ENCODE measurements at regions not wholly inside any gene's neighbourhood (a gene's known extent, or its start where the extent isn't known, plus 50 kb on each side); places are given as distances from the start of the nearest gene placed in this dataset.
"Not testable (repeated sequence)": the region's sequence is repeated elsewhere in the genome, so short reads cannot be mapped to it uniquely, and the experiment has no call there.

- H3K9me3 Mint-ChIP-seq (ENCODE audit: low read depth) = peaks cover 12% of the 10 kb centered on the region
- CTCF ChIA-PET = no interaction called here
- H3K27me3 Mint-ChIP-seq = no peaks in the 10 kb centered on the region
- DNase-seq (no peak), ATAC-seq (no peak)
- no peak overlapping the region for H3K27ac Mint-ChIP-seq
- H3K4me1 Mint-ChIP-seq = no peaks in the 10 kb centered on the region
- H3K4me3 Mint-ChIP-seq = no peak overlapping the region
- no peaks in the 10 kb centered on the region for H3K36me3 Mint-ChIP-seq
These were observed 248.1 kb downstream of the ASXL3 start for GRCh38 chr18:33826151-33826550.

GRCh38 chr18:33821503-33821902 is 243.5 kb downstream of the ASXL3 start:
- DNase-seq (no peak), ATAC-seq (no peak)
- no peaks in the 10 kb centered on the region for H3K4me1 Mint-ChIP-seq
- no peak overlapping the region for H3K27ac Mint-ChIP-seq
- peaks cover 13% of the 10 kb centered on the region for H3K9me3 Mint-ChIP-seq (ENCODE audit: low read depth)
- H3K36me3 Mint-ChIP-seq = no peaks in the 10 kb centered on the region
- H3K27me3 Mint-ChIP-seq = no peaks in the 10 kb centered on the region
- H3K4me3 Mint-ChIP-seq = no peak overlapping the region
- CTCF ChIA-PET = no interaction called here

- no peak for DNase-seq
- Mint-ChIP-seq H3K9me3 (ENCODE audit: low read depth) (peaks cover 9% of the 10 kb centered on the region), H3K36me3 (no peaks in the 10 kb centered on the region), H3K4me1 (no peaks in the 10 kb centered on the region), H3K27ac (no peak overlapping the region), H3K4me3 (no peak overlapping the region), H3K27me3 (no peaks in the 10 kb centered on the region)
- CTCF ChIA-PET = no interaction called here
- no peak for ATAC-seq
These were observed 242.7 kb downstream of the ASXL3 start for GRCh38 chr18:33820517-33821371.

GRCh38 chr18:33819692-33820343 is 241.8 kb downstream of the ASXL3 start:
- H3K36me3 Mint-ChIP-seq; H3K27ac Mint-ChIP-seq; ATAC-seq; H3K27me3 Mint-ChIP-seq; H3K4me3 Mint-ChIP-seq; H3K4me1 Mint-ChIP-seq; H3K9me3 Mint-ChIP-seq (ENCODE audit: low read depth); DNase-seq; CTCF ChIA-PET: not testable (repeated sequence)

GRCh38 chr18:33818145-33818544 is 240.1 kb downstream of the ASXL3 start:
- Mint-ChIP-seq H3K4me1 (no peaks in the 10 kb centered on the region), H3K9me3 (ENCODE audit: low read depth) (peaks cover 7% of the 10 kb centered on the region), H3K4me3 (no peak overlapping the region), H3K27ac (no peak overlapping the region), H3K27me3 (no peaks in the 10 kb centered on the region), H3K36me3 (no peaks in the 10 kb centered on the region)
- CTCF ChIA-PET = no interaction called here
- DNase-seq (no peak), ATAC-seq (no peak)

- H3K27me3 Mint-ChIP-seq = no peaks in the 10 kb centered on the region
- no peaks in the 10 kb centered on the region for H3K36me3 Mint-ChIP-seq
- CTCF ChIA-PET = no interaction called here
- no peaks in the 10 kb centered on the region for H3K4me1 Mint-ChIP-seq
- no peak overlapping the region for H3K4me3 Mint-ChIP-seq
- H3K9me3 Mint-ChIP-seq (ENCODE audit: low read depth) = peaks cover 7% of the 10 kb centered on the region
- no peak overlapping the region for H3K27ac Mint-ChIP-seq
- DNase-seq (no peak), ATAC-seq (no peak)
These were observed 239.1 kb downstream of the ASXL3 start for GRCh38 chr18:33817096-33817495.

- Mint-ChIP-seq H3K4me1 (no peaks in the 10 kb centered on the region), H3K27ac (no peak overlapping the region), H3K9me3 (ENCODE audit: low read depth) (peaks cover 3% of the 10 kb centered on the region), H3K36me3 (no peaks in the 10 kb centered on the region), H3K27me3 (no peaks in the 10 kb centered on the region), H3K4me3 (no peak overlapping the region)
- ATAC-seq = no peak
- DNase-seq = no peak
- CTCF ChIA-PET = no interaction called here
These were observed 236.5 kb downstream of the ASXL3 start for GRCh38 chr18:33814546-33814945.

GRCh38 chr18:33812186-33812585 is 234.2 kb downstream of the ASXL3 start:
- H3K27me3 Mint-ChIP-seq = no peaks in the 10 kb centered on the region
- H3K36me3 Mint-ChIP-seq = no peaks in the 10 kb centered on the region
- peaks cover 3% of the 10 kb centered on the region for H3K9me3 Mint-ChIP-seq (ENCODE audit: low read depth)
- ATAC-seq = no peak
- no peak overlapping the region for H3K4me3 Mint-ChIP-seq
- CTCF ChIA-PET = no interaction called here
- H3K27ac Mint-ChIP-seq = no peak overlapping the region
- no peaks in the 10 kb centered on the region for H3K4me1 Mint-ChIP-seq
- no peak for DNase-seq

GRCh38 chr18:33805592-33805991 is 227.6 kb downstream of the ASXL3 start:
- Mint-ChIP-seq H3K27me3 (no peaks in the 10 kb centered on the region), H3K27ac (no peak overlapping the region), H3K4me1 (no peaks in the 10 kb centered on the region), H3K4me3 (no peak overlapping the region), H3K9me3 (ENCODE audit: low read depth) (peaks cover 3% of the 10 kb centered on the region), H3K36me3 (no peaks in the 10 kb centered on the region)
- DNase-seq (no peak), ATAC-seq (no peak)
- CTCF ChIA-PET = no interaction called here

GRCh38 chr18:33804258-33804657 is 226.2 kb downstream of the ASXL3 start:
- Mint-ChIP-seq H3K36me3 (no peaks in the 10 kb centered on the region), H3K27ac (no peak overlapping the region), H3K9me3 (ENCODE audit: low read depth) (no peaks in the 10 kb centered on the region), H3K27me3 (no peaks in the 10 kb centered on the region), H3K4me1 (no peaks in the 10 kb centered on the region), H3K4me3 (no peak overlapping the region)
- CTCF ChIA-PET = no interaction called here
- no peak for DNase-seq
- ATAC-seq = no peak

GRCh38 chr18:33803636-33804035 is 225.6 kb downstream of the ASXL3 start:
- ATAC-seq = no peak
- no peak for DNase-seq
- no peaks in the 10 kb centered on the region for H3K4me1 Mint-ChIP-seq

GRCh38 chr18:33802955-33803354 is 224.9 kb downstream of the ASXL3 start:
- CTCF ChIA-PET = no interaction called here
- no peaks in the 10 kb centered on the region for H3K36me3 Mint-ChIP-seq
- no peaks in the 10 kb centered on the region for H3K4me1 Mint-ChIP-seq
- H3K27ac Mint-ChIP-seq = no peak overlapping the region
- no peaks in the 10 kb centered on the region for H3K27me3 Mint-ChIP-seq
- DNase-seq (no peak), ATAC-seq (no peak)
- no peak overlapping the region for H3K4me3 Mint-ChIP-seq
- H3K9me3 Mint-ChIP-seq (ENCODE audit: low read depth) = no peaks in the 10 kb centered on the region

More at GRCh38 chr18:33803636-33804035, 225.6 kb downstream of the ASXL3 start:
- Mint-ChIP-seq H3K4me3 (no peak overlapping the region), H3K27me3 (no peaks in the 10 kb centered on the region), H3K27ac (no peak overlapping the region), H3K9me3 (ENCODE audit: low read depth) (no peaks in the 10 kb centered on the region), H3K36me3 (no peaks in the 10 kb centered on the region)
- CTCF ChIA-PET = no interaction called here
